ENCODE measurements at regions not wholly inside any gene's neighbourhood (a gene's known extent, or its start where the extent isn't known, plus 50 kb on each side); places are given as distances from the start of the nearest gene placed in this dataset.

GRCh38 chr4:171017593-171017992, 795.6 kb upstream of the GALNTL6 start:
- Histone ChIP-seq H3K4me3 (no peak overlapping the region), H3K36me3 (no peaks in the 10 kb centered on the region), H3K27ac (no peak overlapping the region), H3K9me3 (no peaks in the 10 kb centered on the region), H3K4me1 (no peaks in the 10 kb centered on the region), H3K27me3 (no peaks in the 10 kb centered on the region)
- DNase-seq (ENCODE audit: low spot score), result no peak
- TF ChIP-seq CTCF (IDR thresholded peaks at IDR 0.05), result no peak

- Histone ChIP-seq H3K27me3 (no peaks in the 10 kb centered on the region), H3K36me3 (no peaks in the 10 kb centered on the region), H3K4me3 (no peak overlapping the region), H3K4me1 (no peaks in the 10 kb centered on the region), H3K9me3 (no peaks in the 10 kb centered on the region), H3K27ac (no peak overlapping the region)
- no peak for DNase-seq (ENCODE audit: low spot score)
- TF ChIP-seq CTCF (IDR thresholded peaks at IDR 0.05), result no peak
Measured at GRCh38 chr4:171016145-171016544, 797.1 kb upstream of the GALNTL6 start.

GRCh38 chr4:171015441-171015840, 797.8 kb upstream of the GALNTL6 start:
- H3K27me3 ChIP-seq, result no peaks in the 10 kb centered on the region
- no peak overlapping the region for H3K27ac ChIP-seq
- H3K9me3 ChIP-seq, result no peaks in the 10 kb centered on the region
- no peaks in the 10 kb centered on the region for H3K4me1 ChIP-seq
- TF ChIP-seq CTCF (IDR thresholded peaks at IDR 0.05), result no peak
- no peaks in the 10 kb centered on the region for H3K36me3 ChIP-seq
- no peak overlapping the region for H3K4me3 ChIP-seq
- no peak for DNase-seq (ENCODE audit: low spot score)

- no peaks in the 10 kb centered on the region for H3K4me1 ChIP-seq
- H3K4me3 ChIP-seq, result no peak overlapping the region
- H3K27me3 ChIP-seq, result no peaks in the 10 kb centered on the region
- no peak for DNase-seq (ENCODE audit: low spot score)
- no peak overlapping the region for H3K27ac ChIP-seq
- no peak for TF ChIP-seq CTCF (IDR thresholded peaks at IDR 0.05)
- no peaks in the 10 kb centered on the region for H3K9me3 ChIP-seq
- no peaks in the 10 kb centered on the region for H3K36me3 ChIP-seq
Measured at GRCh38 chr4:171007618-171008390, 805.4 kb upstream of the GALNTL6 start.

GRCh38 chr4:171002246-171002645, 811.0 kb upstream of the GALNTL6 start:
- no peak overlapping the region for H3K4me3 ChIP-seq
- no peaks in the 10 kb centered on the region for H3K27me3 ChIP-seq
- no peak for DNase-seq (ENCODE audit: low spot score)
- no peaks in the 10 kb centered on the region for H3K36me3 ChIP-seq
- no peak for TF ChIP-seq CTCF (IDR thresholded peaks at IDR 0.05)
- no peaks in the 10 kb centered on the region for H3K4me1 ChIP-seq
- H3K9me3 ChIP-seq, result no peaks in the 10 kb centered on the region
- H3K27ac ChIP-seq, result no peak overlapping the region

Measured in right atrium auricular region (tissue), 2 donors.